GM23338 (cell line): ENCODE measurements at regions not wholly inside any gene's neighbourhood (a gene's known extent, or its start where the extent isn't known, plus 50 kb on each side); places are given as distances from the start of the nearest gene placed in this dataset.

ENCODE experiments used
- ATAC-seq: fragments of 200-7000 bp; cut with Tn5 transposase; 3 replicates; pipeline ENCODE4 v1.9.1; 2020
- DNase-seq: peaks from one replicate; pipeline ENCODE4 v3.0.0-alpha.2; 2015; ENCODE audit warnings: low spot score
- H2AFZ ChIP-seq: fragments of 200-600 bp; sonication (generic); 2 replicates; pipeline ENCODE4 v1.8.0; 2016; ENCODE audit warnings: antibody characterized with exemption, mild to moderate bottlenecking, moderate library complexity
- H3F3A ChIP-seq: fragments of 200-600 bp; sonication (generic); replicated peaks from 2 replicates; pipeline ENCODE4 v1.8.0; 2017; ENCODE audit warnings: antibody characterized with exemption, mixed run types, low read depth
- H3K27ac ChIP-seq: fragments of 200-600 bp; sonication (generic); 2 replicates; pipeline ENCODE4 v1.6.1; 2016; ENCODE audit warnings: low read depth
- H3K27me3 ChIP-seq: fragments of 200-600 bp; sonication (generic); 2 replicates; pipeline ENCODE4 v1.8.0; 2016; ENCODE audit warnings: mild to moderate bottlenecking, mixed run types, moderate library complexity; ENCODE audit not compliant: insufficient read depth
- H3K36me3 ChIP-seq: fragments of 200-600 bp; sonication (generic); 2 replicates; pipeline ENCODE4 v1.8.0; 2016; ENCODE audit warnings: mild to moderate bottlenecking; ENCODE audit not compliant: insufficient read depth
- H3K4me1 ChIP-seq: fragments of 200-600 bp; sonication (generic); 2 replicates; pipeline ENCODE4 v1.8.0; 2016; ENCODE audit warnings: mild to moderate bottlenecking, moderate library complexity; ENCODE audit not compliant: insufficient read depth
- H3K4me2 ChIP-seq: fragments of 200-600 bp; sonication (generic); 2 replicates; pipeline ENCODE4 v1.7.1; 2017; ENCODE audit warnings: mixed run types
- H3K4me3 ChIP-seq: fragments of 200-600 bp; sonication (generic); 2 replicates; pipeline ENCODE4 v1.6.1; 2016; ENCODE audit warnings: mixed run types
- H3K79me2 ChIP-seq: fragments of 200-600 bp; sonication (generic); replicated peaks from 2 replicates; pipeline ENCODE4 v1.8.0; 2017; ENCODE audit warnings: mild to moderate bottlenecking; ENCODE audit not compliant: insufficient read depth
- H3K9me2 ChIP-seq: fragments of 200-600 bp; sonication (generic); 2 replicates; pipeline ENCODE4 v1.8.0; 2017; ENCODE audit not compliant: insufficient read depth
- H4K20me1 ChIP-seq: fragments of 200-600 bp; sonication (generic); replicated peaks from 2 replicates; pipeline ENCODE4 v1.8.0; 2017; ENCODE audit warnings: mild to moderate bottlenecking; ENCODE audit not compliant: insufficient read depth
- H3K27ac Mint-ChIP-seq: 2 replicates; pipeline ENCODE4 v1.8.0; 2020; ENCODE audit warnings: inconsistent platforms, mild to moderate bottlenecking, moderate library complexity, mixed read lengths
- H3K27me3 Mint-ChIP-seq: 3 replicates; pipeline ENCODE4 v1.8.0; 2022; ENCODE audit warnings: low read depth, mild to moderate bottlenecking, moderate library complexity, mixed read lengths, inconsistent platforms; ENCODE audit not compliant: insufficient read depth, poor library complexity
- H3K36me3 Mint-ChIP-seq: 3 replicates; pipeline ENCODE4 v1.8.0; 2021; ENCODE audit warnings: low read depth, mild to moderate bottlenecking, inconsistent platforms, moderate library complexity, mixed read lengths
- H3K4me1 Mint-ChIP-seq: 3 replicates; pipeline ENCODE4 v1.8.0; 2020; ENCODE audit warnings: mild to moderate bottlenecking, inconsistent platforms, mixed read lengths
- H3K4me3 Mint-ChIP-seq: 3 replicates; pipeline ENCODE4 v1.8.0; 2021; ENCODE audit warnings: moderate library complexity, mild to moderate bottlenecking, inconsistent platforms, mixed read lengths
- H3K9me3 Mint-ChIP-seq: 3 replicates; pipeline ENCODE4 v1.8.0; 2020; ENCODE audit warnings: moderate library complexity, mild to moderate bottlenecking, inconsistent platforms, mixed read lengths
- CREB1 ChIP-seq: fragments of 250-450 bp; sonication (Bioruptor Pico); IDR thresholded peaks from 2 replicates; pipeline ENCODE4 v1.5.0; 2020; ENCODE audit warnings: low read depth, mild to moderate bottlenecking, moderate library complexity
- JUNB ChIP-seq: IDR thresholded peaks from one replicate; pipeline ENCODE4 v1.6.1; 2016; ENCODE audit warnings: antibody characterized with exemption; ENCODE audit not compliant: unreplicated experiment
- POLR2AphosphoS5 ChIP-seq: IDR thresholded peaks from 2 replicates; pipeline ENCODE4 v1.6.1; 2016; ENCODE audit warnings: antibody characterized with exemption, low read depth
- STAT1 ChIP-seq: IDR thresholded peaks from one replicate; pipeline ENCODE4 v1.6.1; 2016; ENCODE audit warnings: antibody characterized with exemption; ENCODE audit not compliant: unreplicated experiment
- ZNF114 ChIP-seq: fragments of 250-450 bp; sonication (Bioruptor Pico); IDR thresholded peaks from 2 replicates; pipeline ENCODE4 v1.5.0; 2020; ENCODE audit warnings: mild to moderate bottlenecking, moderate library complexity
- TF ChIP-seq, protein P1 (sequence below): fragments of 250-450 bp; sonication (Bioruptor Pico); IDR thresholded peaks from 2 replicates; pipeline ENCODE4 v1.5.0; 2020; ENCODE audit warnings: mild to moderate bottlenecking, moderate library complexity
- TF ChIP-seq, protein P2 (sequence below): IDR thresholded peaks from one replicate; pipeline ENCODE4 v1.6.1; 2018; ENCODE audit warnings: antibody characterized with exemption; ENCODE audit not compliant: unreplicated experiment

DNA sequence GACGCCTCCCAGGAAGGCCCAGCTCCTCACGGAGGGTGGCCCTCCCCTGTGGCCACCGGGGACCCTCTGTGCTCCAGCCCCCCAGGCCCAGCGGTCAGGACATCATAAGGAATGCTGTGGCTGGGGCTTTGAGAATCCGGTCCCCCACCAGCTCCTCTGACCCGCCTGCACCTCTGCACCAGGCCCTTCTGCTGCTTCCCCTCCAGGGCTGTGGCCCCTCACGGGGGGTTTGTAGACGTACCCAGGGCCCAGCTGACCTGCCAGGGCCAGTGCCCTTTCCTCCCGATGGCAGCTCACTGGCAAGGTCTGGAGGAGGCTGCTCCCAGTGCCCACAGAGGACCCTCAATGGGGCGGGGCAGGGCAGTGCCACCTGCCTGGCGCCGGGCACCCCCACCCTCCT lies 103.9 kb upstream of the TTC34 start:
- TF ChIP-seq ZNF114 (no peak), CREB1 (CRISPR knock-in tag) (no peak), JUNB (no peak), STAT1 (no peak), POLR2AphosphoS5 (no peak)
- TF ChIP-seq, protein P1, sequence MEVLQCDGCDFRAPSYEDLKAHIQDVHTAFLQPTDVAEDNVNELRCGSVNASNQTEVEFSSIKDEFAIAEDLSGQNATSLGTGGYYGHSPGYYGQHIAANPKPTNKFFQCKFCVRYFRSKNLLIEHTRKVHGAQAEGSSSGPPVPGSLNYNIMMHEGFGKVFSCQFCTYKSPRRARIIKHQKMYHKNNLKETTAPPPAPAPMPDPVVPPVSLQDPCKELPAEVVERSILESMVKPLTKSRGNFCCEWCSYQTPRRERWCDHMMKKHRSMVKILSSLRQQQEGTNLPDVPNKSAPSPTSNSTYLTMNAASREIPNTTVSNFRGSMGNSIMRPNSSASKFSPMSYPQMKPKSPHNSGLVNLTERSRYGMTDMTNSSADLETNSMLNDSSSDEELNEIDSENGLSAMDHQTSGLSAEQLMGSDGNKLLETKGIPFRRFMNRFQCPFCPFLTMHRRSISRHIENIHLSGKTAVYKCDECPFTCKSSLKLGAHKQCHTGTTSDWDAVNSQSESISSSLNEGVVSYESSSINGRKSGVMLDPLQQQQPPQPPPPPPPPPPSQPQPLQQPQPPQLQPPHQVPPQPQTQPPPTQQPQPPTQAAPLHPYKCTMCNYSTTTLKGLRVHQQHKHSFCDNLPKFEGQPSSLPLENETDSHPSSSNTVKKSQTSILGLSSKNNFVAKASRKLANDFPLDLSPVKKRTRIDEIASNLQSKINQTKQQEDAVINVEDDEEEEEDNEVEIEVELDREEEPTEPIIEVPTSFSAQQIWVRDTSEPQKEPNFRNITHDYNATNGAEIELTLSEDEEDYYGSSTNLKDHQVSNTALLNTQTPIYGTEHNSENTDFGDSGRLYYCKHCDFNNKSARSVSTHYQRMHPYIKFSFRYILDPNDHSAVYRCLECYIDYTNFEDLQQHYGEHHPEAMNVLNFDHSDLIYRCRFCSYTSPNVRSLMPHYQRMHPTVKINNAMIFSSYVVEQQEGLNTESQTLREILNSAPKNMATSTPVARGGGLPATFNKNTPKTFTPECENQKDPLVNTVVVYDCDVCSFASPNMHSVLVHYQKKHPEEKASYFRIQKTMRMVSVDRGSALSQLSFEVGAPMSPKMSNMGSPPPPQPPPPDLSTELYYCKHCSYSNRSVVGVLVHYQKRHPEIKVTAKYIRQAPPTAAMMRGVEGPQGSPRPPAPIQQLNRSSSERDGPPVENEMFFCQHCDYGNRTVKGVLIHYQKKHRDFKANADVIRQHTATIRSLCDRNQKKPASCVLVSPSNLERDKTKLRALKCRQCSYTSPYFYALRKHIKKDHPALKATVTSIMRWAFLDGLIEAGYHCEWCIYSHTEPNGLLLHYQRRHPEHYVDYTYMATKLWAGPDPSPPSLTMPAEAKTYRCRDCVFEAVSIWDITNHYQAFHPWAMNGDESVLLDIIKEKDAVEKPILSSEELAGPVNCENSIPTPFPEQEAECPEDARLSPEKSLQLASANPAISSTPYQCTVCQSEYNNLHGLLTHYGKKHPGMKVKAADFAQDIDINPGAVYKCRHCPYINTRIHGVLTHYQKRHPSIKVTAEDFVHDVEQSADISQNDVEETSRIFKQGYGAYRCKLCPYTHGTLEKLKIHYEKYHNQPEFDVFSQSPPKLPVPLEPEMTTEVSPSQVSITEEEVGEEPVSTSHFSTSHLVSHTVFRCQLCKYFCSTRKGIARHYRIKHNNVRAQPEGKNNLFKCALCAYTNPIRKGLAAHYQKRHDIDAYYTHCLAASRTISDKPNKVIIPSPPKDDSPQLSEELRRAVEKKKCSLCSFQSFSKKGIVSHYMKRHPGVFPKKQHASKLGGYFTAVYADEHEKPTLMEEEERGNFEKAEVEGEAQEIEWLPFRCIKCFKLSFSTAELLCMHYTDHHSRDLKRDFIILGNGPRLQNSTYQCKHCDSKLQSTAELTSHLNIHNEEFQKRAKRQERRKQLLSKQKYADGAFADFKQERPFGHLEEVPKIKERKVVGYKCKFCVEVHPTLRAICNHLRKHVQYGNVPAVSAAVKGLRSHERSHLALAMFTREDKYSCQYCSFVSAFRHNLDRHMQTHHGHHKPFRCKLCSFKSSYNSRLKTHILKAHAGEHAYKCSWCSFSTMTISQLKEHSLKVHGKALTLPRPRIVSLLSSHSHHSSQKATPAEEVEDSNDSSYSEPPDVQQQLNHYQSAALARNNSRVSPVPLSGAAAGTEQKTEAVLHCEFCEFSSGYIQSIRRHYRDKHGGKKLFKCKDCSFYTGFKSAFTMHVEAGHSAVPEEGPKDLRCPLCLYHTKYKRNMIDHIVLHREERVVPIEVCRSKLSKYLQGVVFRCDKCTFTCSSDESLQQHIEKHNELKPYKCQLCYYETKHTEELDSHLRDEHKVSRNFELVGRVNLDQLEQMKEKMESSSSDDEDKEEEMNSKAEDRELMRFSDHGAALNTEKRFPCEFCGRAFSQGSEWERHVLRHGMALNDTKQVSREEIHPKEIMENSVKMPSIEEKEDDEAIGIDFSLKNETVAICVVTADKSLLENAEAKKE (CRISPR knock-in tag) = no peak
- TF ChIP-seq, protein P2, sequence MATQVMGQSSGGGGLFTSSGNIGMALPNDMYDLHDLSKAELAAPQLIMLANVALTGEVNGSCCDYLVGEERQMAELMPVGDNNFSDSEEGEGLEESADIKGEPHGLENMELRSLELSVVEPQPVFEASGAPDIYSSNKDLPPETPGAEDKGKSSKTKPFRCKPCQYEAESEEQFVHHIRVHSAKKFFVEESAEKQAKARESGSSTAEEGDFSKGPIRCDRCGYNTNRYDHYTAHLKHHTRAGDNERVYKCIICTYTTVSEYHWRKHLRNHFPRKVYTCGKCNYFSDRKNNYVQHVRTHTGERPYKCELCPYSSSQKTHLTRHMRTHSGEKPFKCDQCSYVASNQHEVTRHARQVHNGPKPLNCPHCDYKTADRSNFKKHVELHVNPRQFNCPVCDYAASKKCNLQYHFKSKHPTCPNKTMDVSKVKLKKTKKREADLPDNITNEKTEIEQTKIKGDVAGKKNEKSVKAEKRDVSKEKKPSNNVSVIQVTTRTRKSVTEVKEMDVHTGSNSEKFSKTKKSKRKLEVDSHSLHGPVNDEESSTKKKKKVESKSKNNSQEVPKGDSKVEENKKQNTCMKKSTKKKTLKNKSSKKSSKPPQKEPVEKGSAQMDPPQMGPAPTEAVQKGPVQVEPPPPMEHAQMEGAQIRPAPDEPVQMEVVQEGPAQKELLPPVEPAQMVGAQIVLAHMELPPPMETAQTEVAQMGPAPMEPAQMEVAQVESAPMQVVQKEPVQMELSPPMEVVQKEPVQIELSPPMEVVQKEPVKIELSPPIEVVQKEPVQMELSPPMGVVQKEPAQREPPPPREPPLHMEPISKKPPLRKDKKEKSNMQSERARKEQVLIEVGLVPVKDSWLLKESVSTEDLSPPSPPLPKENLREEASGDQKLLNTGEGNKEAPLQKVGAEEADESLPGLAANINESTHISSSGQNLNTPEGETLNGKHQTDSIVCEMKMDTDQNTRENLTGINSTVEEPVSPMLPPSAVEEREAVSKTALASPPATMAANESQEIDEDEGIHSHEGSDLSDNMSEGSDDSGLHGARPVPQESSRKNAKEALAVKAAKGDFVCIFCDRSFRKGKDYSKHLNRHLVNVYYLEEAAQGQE = no peak
- ATAC-seq (no peak), DNase-seq (no peak)
- Mint-ChIP-seq H3K9me3 (peaks cover 78% of the 10 kb centered on the region), H3K27ac (no peak overlapping the region), H3K4me1 (no peaks in the 10 kb centered on the region), H3K4me3 (no peak overlapping the region), H3K27me3 (peaks cover 8% of the 10 kb centered on the region), H3K36me3 (peaks cover 25% of the 10 kb centered on the region)
- no peak overlapping the region for H3K27ac ChIP-seq
- no peaks in the 10 kb centered on the region for H3K4me1 ChIP-seq
- H3F3A ChIP-seq = no peaks in the 10 kb centered on the region
- no peak overlapping the region for H3K4me3 ChIP-seq
- H3K27me3 ChIP-seq = no peaks in the 10 kb centered on the region
- H2AFZ ChIP-seq = no peak overlapping the region
- no peaks in the 10 kb centered on the region for H3K36me3 ChIP-seq
- no peaks in the 10 kb centered on the region for H4K20me1 ChIP-seq
- no peaks in the 10 kb centered on the region for H3K79me2 ChIP-seq
- H3K9me2 ChIP-seq = no peaks in the 10 kb centered on the region
- no peak overlapping the region for H3K4me2 ChIP-seq
